ENCODE measurements at regions not wholly inside any gene's neighbourhood (a gene's known extent, or its start where the extent isn't known, plus 50 kb on each side); places are given as distances from the start of the nearest gene placed in this dataset.

- no peak for TF ChIP-seq EZH2 (IDR thresholded peaks at IDR 0.05; ENCODE audit: borderline replicate concordance, insufficient read depth, low read length, poor library complexity, severe bottlenecking)
- peak; percentile 82 for TF ChIP-seq REST (IDR thresholded peaks at IDR 0.05; ENCODE audit: borderline replicate concordance)
- TF ChIP-seq POLR2AphosphoS5 (IDR thresholded peaks at IDR 0.05): peak; percentile 71
- no peak for TF ChIP-seq CTCF (IDR thresholded peaks at IDR 0.05; ENCODE audit: poor library complexity, severe bottlenecking)
- TF ChIP-seq SMC3 (conservative IDR thresholded peaks at IDR 0.05; ENCODE audit: poor library complexity): no peak
- TF ChIP-seq EP300 (conservative IDR thresholded peaks at IDR 0.05; ENCODE audit: poor library complexity, severe bottlenecking): peak; percentile 78
- TF ChIP-seq RAD21 (conservative IDR thresholded peaks at IDR 0.05): no peak
Observed at GRCh38 chr5:56440871-56441740, 208.0 kb upstream of the ANKRD55 start.
